Keratinocyte (primary cell): ENCODE measurements at regions not wholly inside any gene's neighbourhood (a gene's known extent, or its start where the extent isn't known, plus 50 kb on each side); places are given as distances from the start of the nearest gene placed in this dataset.

Experiments used
- DNase-seq: peaks from one replicate; pipeline ENCODE4 v3.0.0-alpha.2; 2011; ENCODE audit warnings: low read depth, missing footprints, low spot score
- FAIRE-seq: peaks from 2 replicates; lab custom pipeline; 2011; peaks lifted over from hg19 to GRCh38; lab: Jason Lieb, UNC
- H2AFZ ChIP-seq: 2 replicates; pipeline ENCODE4 v1.6.0; 2012; ENCODE audit warnings: low read length, control low read depth, inconsistent platforms; ENCODE audit not compliant: control insufficient read depth
- H3K27ac ChIP-seq: 2 replicates; pipeline ENCODE4 v1.5.1; 2011; ENCODE audit warnings: low read length; ENCODE audit not compliant: control insufficient read depth, insufficient read depth
- H3K27me3 ChIP-seq: 3 replicates; pipeline ENCODE4 v1.6.0; 2011; ENCODE audit warnings: low read length; ENCODE audit not compliant: control insufficient read depth, insufficient read depth; ENCODE audit errors: extremely low read depth
- H3K36me3 ChIP-seq, 2 experiments: 2 replicates in 1 of 2; 3 replicates in 1 of 2; pipeline ENCODE4 v1.5.1; 2011; ENCODE audit warnings: low read length in 2 of 2, mild to moderate bottlenecking in 1 of 2; ENCODE audit not compliant: control insufficient read depth in 2 of 2, insufficient read depth in 2 of 2; ENCODE audit errors: extremely low read depth in 1 of 2
- H3K4me1 ChIP-seq: 3 replicates; pipeline ENCODE4 v1.5.1; 2011; ENCODE audit warnings: low read length; ENCODE audit not compliant: control insufficient read depth, insufficient read depth; ENCODE audit errors: extremely low read depth
- H3K4me2 ChIP-seq: 3 replicates; pipeline ENCODE4 v1.6.0; 2011; ENCODE audit warnings: low read depth, low read length; ENCODE audit not compliant: control insufficient read depth, insufficient read depth; ENCODE audit errors: extremely low read depth
- H3K4me3 ChIP-seq, 3 experiments: fragments of 200-600 bp in 1 of 3; sonication (generic) in 1 of 3; 2 replicates in 2 of 3; 3 replicates in 1 of 3; pipeline ENCODE4 v1.5.1; 2011 to 2016; ENCODE audit warnings: low read length in 3 of 3, mild to moderate bottlenecking in 3 of 3, control low read depth in 2 of 3, inconsistent platforms in 1 of 3, low read depth in 1 of 3, mixed read lengths in 1 of 3, mixed run types in 1 of 3, moderate library complexity in 1 of 3; ENCODE audit not compliant: control insufficient read depth in 2 of 3, insufficient read depth in 2 of 3; ENCODE audit errors: extremely low read depth in 1 of 3
- H3K79me2 ChIP-seq: 2 replicates; pipeline ENCODE4 v1.6.0; 2012; ENCODE audit warnings: low read length; ENCODE audit not compliant: control insufficient read depth, insufficient read depth
- H3K9ac ChIP-seq: 3 replicates; pipeline ENCODE4 v1.6.0; 2011; ENCODE audit warnings: low read length; ENCODE audit not compliant: control insufficient read depth, insufficient read depth; ENCODE audit errors: extremely low read depth
- H3K9me1 ChIP-seq: 3 replicates; pipeline ENCODE4 v1.6.0; 2011; ENCODE audit warnings: low read length; ENCODE audit not compliant: control insufficient read depth, insufficient read depth; ENCODE audit errors: extremely low read depth
- H3K9me3 ChIP-seq: 2 replicates; pipeline ENCODE4 v1.5.1; 2012; ENCODE audit warnings: low read depth, low read length; ENCODE audit not compliant: control insufficient read depth
- H4K20me1 ChIP-seq: 3 replicates; pipeline ENCODE4 v1.6.0; 2011; ENCODE audit warnings: low read length; ENCODE audit not compliant: control insufficient read depth, insufficient read depth; ENCODE audit errors: extremely low read depth
- EZH2 ChIP-seq: IDR thresholded peaks from one replicate; pipeline ENCODE4 v1.6.1; 2012; ENCODE audit warnings: inconsistent platforms, mild to moderate bottlenecking, low read length, moderate library complexity
- dilution Hi-C: fragments of 300-500 bp; cut with MboI; formaldehyde crosslinking; loops from one replicate; pipeline ENCODE4 v1.7.0; 2020; ENCODE audit warnings: low sequenced_read_pairs; ENCODE audit not compliant: extremely low pct_ligation_motif_present
- TF ChIP-seq, protein P1 (sequence below), 3 experiments: IDR thresholded peaks in 1 of 3; conservative IDR thresholded peaks in 1 of 3; optimal IDR thresholded peaks in 1 of 3; 2 replicates in 2 of 3; 3 replicates in 1 of 3; pipeline versions ENCODE3 to v1.5.1; 2011; ENCODE audit warnings: low read length in 3 of 3, mild to moderate bottlenecking in 3 of 3, moderate library complexity in 2 of 3, control low read depth in 1 of 3, inconsistent platforms in 1 of 3; ENCODE audit not compliant: insufficient read depth in 2 of 3; ENCODE audit errors: extremely low read depth in 1 of 3

DNA sequence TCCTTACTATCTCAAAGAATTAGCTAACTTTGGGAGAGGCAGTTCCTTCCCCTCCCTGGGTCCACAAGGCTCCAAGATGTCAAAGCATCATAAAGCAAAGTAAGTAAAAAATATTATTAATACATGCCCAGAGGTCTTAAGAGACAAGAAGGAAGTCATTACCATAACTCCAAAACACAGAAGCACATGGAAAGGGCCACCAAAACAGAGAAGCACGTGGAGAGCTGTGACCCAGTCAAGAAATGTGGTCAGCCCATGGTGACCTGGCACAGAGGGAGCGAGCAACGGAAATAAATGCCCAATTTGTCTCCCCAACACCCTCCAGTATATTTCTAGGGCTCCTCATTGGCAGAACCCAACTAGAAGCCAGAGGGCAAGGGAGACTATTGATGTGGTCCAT lies 277.5 kb upstream of the API5 start:
- no peaks in the 10 kb centered on the region for H3K9me3 ChIP-seq
- H3K9me1 ChIP-seq: no peaks in the 10 kb centered on the region
- H3K4me1 ChIP-seq: no peaks in the 10 kb centered on the region
- H3K27me3 ChIP-seq: no peaks in the 10 kb centered on the region
- H3K4me2 ChIP-seq: no peak overlapping the region
- H2AFZ ChIP-seq: no peak overlapping the region
- FAIRE-seq (no peak), DNase-seq (no peak)
- dilution Hi-C loops: no loop called here
- H3K27ac ChIP-seq: no peak overlapping the region
- H3K79me2 ChIP-seq: no peaks in the 10 kb centered on the region
- H4K20me1 ChIP-seq: no peaks in the 10 kb centered on the region
- TF ChIP-seq EZH2: no peak
- no peak overlapping the region for H3K4me3 ChIP-seq
- no peaks in the 10 kb centered on the region for H3K36me3 ChIP-seq
- H3K9ac ChIP-seq: no peak overlapping the region

DNA sequence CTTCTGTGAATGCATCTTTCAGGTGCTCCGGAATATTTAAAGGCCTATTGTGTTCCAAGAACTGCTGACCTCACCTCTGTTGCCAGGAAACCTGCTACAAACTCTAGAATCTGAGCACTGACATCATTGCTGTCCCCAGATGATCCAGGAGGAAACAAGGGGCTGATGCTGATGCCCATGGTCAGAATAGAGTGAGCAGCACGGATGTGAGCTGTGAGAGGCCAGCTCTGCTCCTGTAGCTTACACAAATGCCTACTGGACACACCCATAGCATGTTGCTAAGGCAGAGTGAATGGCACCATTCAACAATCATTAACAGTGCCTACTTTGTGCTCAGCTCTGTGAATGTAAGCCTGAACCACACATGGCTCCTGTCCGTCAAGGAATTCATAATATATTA lies 276.7 kb upstream of the API5 start:
- TF ChIP-seq, protein P1, sequence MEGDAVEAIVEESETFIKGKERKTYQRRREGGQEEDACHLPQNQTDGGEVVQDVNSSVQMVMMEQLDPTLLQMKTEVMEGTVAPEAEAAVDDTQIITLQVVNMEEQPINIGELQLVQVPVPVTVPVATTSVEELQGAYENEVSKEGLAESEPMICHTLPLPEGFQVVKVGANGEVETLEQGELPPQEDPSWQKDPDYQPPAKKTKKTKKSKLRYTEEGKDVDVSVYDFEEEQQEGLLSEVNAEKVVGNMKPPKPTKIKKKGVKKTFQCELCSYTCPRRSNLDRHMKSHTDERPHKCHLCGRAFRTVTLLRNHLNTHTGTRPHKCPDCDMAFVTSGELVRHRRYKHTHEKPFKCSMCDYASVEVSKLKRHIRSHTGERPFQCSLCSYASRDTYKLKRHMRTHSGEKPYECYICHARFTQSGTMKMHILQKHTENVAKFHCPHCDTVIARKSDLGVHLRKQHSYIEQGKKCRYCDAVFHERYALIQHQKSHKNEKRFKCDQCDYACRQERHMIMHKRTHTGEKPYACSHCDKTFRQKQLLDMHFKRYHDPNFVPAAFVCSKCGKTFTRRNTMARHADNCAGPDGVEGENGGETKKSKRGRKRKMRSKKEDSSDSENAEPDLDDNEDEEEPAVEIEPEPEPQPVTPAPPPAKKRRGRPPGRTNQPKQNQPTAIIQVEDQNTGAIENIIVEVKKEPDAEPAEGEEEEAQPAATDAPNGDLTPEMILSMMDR (optimal IDR thresholded peaks at IDR 0.05 in 1 of 3, IDR thresholded peaks at IDR 0.05 in 1 of 3, conservative IDR thresholded peaks at IDR 0.05 in 1 of 3; ENCODE audit: extremely low read depth in 1 of 3, insufficient read depth in 2 of 3, low read length in 3 of 3): no peak
- no peak for TF ChIP-seq EZH2
- Histone ChIP-seq H3K9ac (no peak overlapping the region), H3K27ac (no peak overlapping the region), H2AFZ (no peak overlapping the region), H4K20me1 (no peaks in the 10 kb centered on the region), H3K4me3 (no peak overlapping the region), H3K4me1 (no peaks in the 10 kb centered on the region), H3K79me2 (no peaks in the 10 kb centered on the region), H3K9me1 (no peaks in the 10 kb centered on the region), H3K36me3 (no peaks in the 10 kb centered on the region), H3K27me3 (no peaks in the 10 kb centered on the region), H3K4me2 (no peak overlapping the region), H3K9me3 (no peaks in the 10 kb centered on the region)
- DNase-seq: no peak
- no peak for FAIRE-seq
- dilution Hi-C loops: no loop called here

DNA sequence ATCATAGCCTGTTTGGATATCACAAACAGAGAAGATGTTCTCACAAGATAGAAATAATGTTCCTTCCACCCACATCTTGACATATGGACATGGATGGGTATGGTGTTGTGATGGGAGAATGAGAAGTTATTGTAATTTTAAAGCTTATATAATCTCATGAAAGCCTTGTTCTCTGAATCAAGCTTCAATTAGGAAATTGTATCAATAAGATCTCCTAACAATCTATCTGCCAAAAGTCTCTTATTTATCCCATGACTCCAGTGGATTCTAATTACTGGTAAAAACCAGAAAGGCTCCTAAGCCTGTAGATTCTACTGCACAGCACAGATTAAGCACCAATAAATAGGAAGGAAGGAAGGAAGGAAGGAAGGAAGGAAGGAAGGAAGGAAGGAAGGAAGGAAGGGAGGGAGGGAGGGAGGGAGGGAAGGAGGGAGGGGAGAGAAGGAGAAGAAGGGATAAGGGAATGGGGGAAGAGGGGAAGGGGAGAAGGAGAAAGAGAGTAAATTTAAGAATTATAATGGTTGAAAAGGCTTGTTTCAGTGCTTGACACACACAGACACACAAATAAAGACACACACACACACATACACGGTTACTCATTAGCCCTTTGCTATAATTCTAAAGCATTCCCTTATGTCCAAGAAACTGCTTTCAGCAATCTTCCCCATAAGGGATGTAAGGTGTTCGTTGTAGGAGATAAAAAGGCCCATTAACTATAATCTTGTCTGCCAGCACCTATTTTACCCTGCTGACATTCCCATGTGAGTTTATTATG lies 258.0 kb upstream of the API5 start:
- Histone ChIP-seq H3K4me3 (no peak overlapping the region), H3K9ac (no peak overlapping the region), H3K27me3 (no peaks in the 10 kb centered on the region), H3K9me3 (no peaks in the 10 kb centered on the region), H3K79me2 (no peaks in the 10 kb centered on the region), H4K20me1 (no peaks in the 10 kb centered on the region), H3K4me1 (no peaks in the 10 kb centered on the region), H3K9me1 (no peaks in the 10 kb centered on the region), H3K4me2 (no peak overlapping the region), H3K36me3 (no peaks in the 10 kb centered on the region), H3K27ac (no peak overlapping the region), H2AFZ (no peak overlapping the region)
- FAIRE-seq (no peak), DNase-seq (no peak)
- TF ChIP-seq EZH2: no peak
- TF ChIP-seq, protein P1 (optimal IDR thresholded peaks at IDR 0.05 in 1 of 3, IDR thresholded peaks at IDR 0.05 in 1 of 3, conservative IDR thresholded peaks at IDR 0.05 in 1 of 3; ENCODE audit: extremely low read depth in 1 of 3, insufficient read depth in 2 of 3, low read length in 3 of 3): no peak
- dilution Hi-C loops: no loop called here
